ENCODE measurements at regions not wholly inside any gene's neighbourhood (a gene's known extent, or its start where the extent isn't known, plus 50 kb on each side); places are given as distances from the start of the nearest gene placed in this dataset.

GRCh38 chr3:70740071-70740470, 427.6 kb upstream of the MDFIC2 start (continued):
- TF ChIP-seq PKNOX1 (IDR thresholded peaks at IDR 0.05) (no peak), ZNF696 (CRISPR knock-in tag; conservative IDR thresholded peaks at IDR 0.05) (no peak), ID3 (CRISPR knock-in tag; IDR thresholded peaks at IDR 0.05) (no peak), ID3 (tag; IDR thresholded peaks at IDR 0.05) (no peak), ZFP30 (CRISPR knock-in tag; IDR thresholded peaks at IDR 0.05; ENCODE audit: borderline replicate concordance) (no peak), MGA (IDR thresholded peaks at IDR 0.05) (no peak)
